G401 (cell line): ENCODE measurements at regions not wholly inside any gene's neighbourhood (a gene's known extent, or its start where the extent isn't known, plus 50 kb on each side); places are given as distances from the start of the nearest gene placed in this dataset.
"Not testable (repeated sequence)": the region's sequence is repeated elsewhere in the genome, so short reads cannot be mapped to it uniquely, and the experiment has no call there.

Source experiments
- DNase-seq: peaks from one replicate; pipeline ENCODE4 v3.0.0-alpha.2; 2015; ENCODE audit warnings: low spot score
- in situ Hi-C: cut with HindIII; loops from 2 replicates; pipeline ENCODE4 v1.10.0; 2016; ENCODE audit warnings: low sequenced_read_pairs, mixed read lengths

- no peak for DNase-seq
- in situ Hi-C loops, result no loop called here
Measured at GRCh38 chr6:74479960-74480359, 725.9 kb downstream of the COL12A1 start.

GRCh38 chr6:74479420-74479819 lies 726.4 kb downstream of the COL12A1 start:
- in situ Hi-C loops, result no loop called here
- DNase-seq, result no peak

GRCh38 chr6:74474046-74474445 lies 731.8 kb downstream of the COL12A1 start:
- DNase-seq, in situ Hi-C loops: not testable (repeated sequence)

GRCh38 chr6:74468552-74468951 lies 737.3 kb downstream of the COL12A1 start:
- DNase-seq, in situ Hi-C loops: not testable (repeated sequence)

- DNase-seq, result no peak
Measured at GRCh38 chr6:74467533-74468215, 738.2 kb downstream of the COL12A1 start.

GRCh38 chr6:74466572-74466971 lies 739.3 kb downstream of the COL12A1 start:
- no peak for DNase-seq
- in situ Hi-C loops, result no loop called here

More at GRCh38 chr6:74467533-74468215, 738.2 kb downstream of the COL12A1 start:
- in situ Hi-C loops, result no loop called here

GRCh38 chr6:74459260-74459659 lies 746.6 kb downstream of the COL12A1 start:
- in situ Hi-C loops, result no loop called here
- DNase-seq, result no peak

GRCh38 chr6:74458536-74458935 lies 747.3 kb downstream of the COL12A1 start:
- DNase-seq, result no peak
- in situ Hi-C loops, result no loop called here

- in situ Hi-C loops, result no loop called here
- DNase-seq, result no peak
Measured at GRCh38 chr6:74455786-74456185, 750.1 kb downstream of the COL12A1 start.

GRCh38 chr6:74451953-74452352 lies 753.9 kb downstream of the COL12A1 start:
- DNase-seq, result no peak
- in situ Hi-C loops, result no loop called here

- in situ Hi-C loops, result no loop called here
- DNase-seq, result no peak
Measured at GRCh38 chr6:74448850-74449249, 752.8 kb downstream of the CD109 start.

- DNase-seq, result no peak
- in situ Hi-C loops, result no loop called here
Measured at GRCh38 chr6:74447013-74447412, 751.0 kb downstream of the CD109 start.

- DNase-seq, result no peak
- in situ Hi-C loops, result no loop called here
Measured at GRCh38 chr6:74439123-74439811, 743.3 kb downstream of the CD109 start.

GRCh38 chr6:74438395-74438794 lies 742.4 kb downstream of the CD109 start:
- DNase-seq, in situ Hi-C loops: not testable (repeated sequence)

GRCh38 chr6:74434171-74434570 lies 738.2 kb downstream of the CD109 start:
- in situ Hi-C loops, result no loop called here
- no peak for DNase-seq

GRCh38 chr6:74431873-74432580 lies 736.0 kb downstream of the CD109 start:
- DNase-seq, result no peak
- in situ Hi-C loops, result no loop called here

- DNase-seq, result no peak
- in situ Hi-C loops, result no loop called here
Measured at GRCh38 chr6:74420221-74420620, 724.2 kb downstream of the CD109 start.

GRCh38 chr6:74415056-74415455 lies 719.1 kb downstream of the CD109 start:
- in situ Hi-C loops, result no loop called here
- no peak for DNase-seq

- in situ Hi-C loops, result no loop called here
- no peak for DNase-seq
Measured at GRCh38 chr6:74410630-74411029, 714.6 kb downstream of the CD109 start.

GRCh38 chr6:74409447-74409846 lies 713.4 kb downstream of the CD109 start:
- in situ Hi-C loops, result no loop called here
- peak; percentile 3 for DNase-seq
